Ovary (tissue), 3 donors: ENCODE measurements at regions not wholly inside any gene's neighbourhood (a gene's known extent, or its start where the extent isn't known, plus 50 kb on each side); places are given as distances from the start of the nearest gene placed in this dataset.

Source experiments
- CTCF ChIP-seq, 3 donors: fragments of 450-650 bp in 2 of 3; fragments of 200-600 bp in 1 of 3; IDR thresholded peaks; one replicate each; pipeline versions ENCODE4 v1.5.1 to v1.8.0; 2016 to 2022; ENCODE audit warnings: antibody characterized with exemption in 3 of 3, mild to moderate bottlenecking in 1 of 3
- EP300 ChIP-seq: sonication (generic); formaldehyde crosslinking; IDR thresholded peaks from one replicate; pipeline ENCODE4 v1.6.1; 2017; ENCODE audit warnings: antibody characterized with exemption
- POLR2A ChIP-seq: fragments of 450-650 bp; IDR thresholded peaks from one replicate; pipeline ENCODE4 v1.6.1; 2017; ENCODE audit warnings: antibody characterized with exemption, mild to moderate bottlenecking, moderate library complexity
- donor health status: DM: no; HTN: no; CAD: no.

GRCh38 chr2:226299771-226300170, 499.8 kb downstream of the IRS1 start:
- TF ChIP-seq POLR2A (no peak), CTCF (IDR thresholded peaks at IDR 0.05) (no peak), EP300 (no peak)
